Muscle of back (tissue), 3 donors: ENCODE measurements at regions not wholly inside any gene's neighbourhood (a gene's known extent, or its start where the extent isn't known, plus 50 kb on each side); places are given as distances from the start of the nearest gene placed in this dataset.
A peak's percentile ranks its signal among the peaks of the same experiment; 100 is the strongest.

Experiments
- DNase-seq, 3 donors: peaks; one replicate each; pipeline versions ENCODE4 v3.0.0 to v3.0.0-alpha.2; 2013

DNA sequence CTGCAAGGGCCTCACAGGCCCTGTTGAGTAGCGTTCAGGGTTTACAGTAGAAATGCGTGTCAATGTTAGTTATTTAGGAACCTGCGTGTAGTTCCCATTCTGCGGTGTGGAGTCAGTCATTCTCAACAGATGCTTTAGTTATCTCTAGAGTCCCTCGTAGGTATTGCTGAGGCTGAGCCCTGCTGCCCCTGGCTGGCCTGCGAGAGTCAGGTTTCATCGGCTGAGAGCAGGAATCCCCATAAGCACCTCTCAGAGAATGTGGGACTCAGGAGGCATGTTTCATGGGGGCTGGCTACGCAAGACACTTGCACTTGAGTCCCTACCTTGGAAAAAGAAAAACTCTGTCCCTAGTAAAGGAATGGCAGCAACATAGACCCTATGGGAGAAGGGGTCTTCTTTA lies 347.5 kb upstream of the ASIC2 start:
- DNase-seq = no peak

DNA sequence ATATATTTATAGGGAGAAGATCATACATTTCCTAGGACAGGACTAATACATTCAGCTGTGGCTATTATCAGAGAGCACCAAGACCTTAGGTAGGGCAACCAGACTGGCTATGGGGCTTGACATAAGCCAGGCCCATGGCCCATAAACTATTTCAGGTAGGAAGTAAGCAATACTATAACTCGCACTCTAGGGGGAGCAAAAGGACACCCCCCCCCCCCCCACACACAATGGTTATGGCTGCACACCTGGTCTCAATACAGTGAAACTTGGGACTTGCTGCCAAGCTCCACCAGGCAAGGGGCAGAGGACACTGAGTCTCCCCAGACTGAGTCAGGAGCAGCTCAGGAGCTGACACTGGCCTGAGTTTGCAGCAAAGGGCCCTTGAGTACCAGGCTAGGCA lies 348.9 kb upstream of the ASIC2 start:
- no peak for DNase-seq

DNA sequence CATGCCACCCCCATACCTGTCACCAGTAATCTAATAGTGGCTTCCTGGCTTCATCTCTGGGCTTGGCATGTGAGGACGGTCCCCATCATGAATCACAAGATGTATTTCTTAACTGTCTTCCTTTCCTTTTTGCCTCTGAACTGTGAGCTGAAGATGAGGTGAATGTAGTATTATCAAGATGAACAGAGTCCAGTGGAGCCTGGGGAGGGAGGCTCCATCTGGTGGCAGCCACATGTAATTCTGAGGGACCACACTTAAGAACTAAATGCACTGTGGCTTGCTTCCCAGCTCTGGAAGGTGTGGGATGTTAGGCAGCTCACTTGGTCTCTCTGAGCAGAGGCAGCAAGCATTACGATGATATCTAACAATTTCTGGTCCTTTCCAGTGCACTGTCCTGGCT lies 354.9 kb upstream of the ASIC2 start:
- peak in 2 of 3 donors; percentile 24 to 51 for DNase-seq

DNA sequence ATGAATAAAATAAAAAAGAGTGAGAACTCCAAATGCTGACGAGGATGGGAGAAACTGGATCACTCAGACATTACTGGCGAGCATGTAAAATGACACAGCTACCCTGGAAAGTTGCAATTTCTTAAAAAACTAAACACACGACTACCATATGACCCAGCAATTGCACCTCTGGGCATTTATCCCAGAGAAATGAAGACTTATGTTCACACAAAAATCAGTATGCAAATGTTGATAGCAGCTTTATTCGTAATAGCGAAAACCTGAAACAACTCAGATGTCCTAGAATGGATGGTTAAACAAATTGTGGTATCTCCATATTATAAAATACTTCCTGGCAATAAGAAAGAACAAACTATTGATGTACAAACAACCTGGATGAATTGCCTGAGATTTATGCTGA lies 357.2 kb upstream of the ASIC2 start:
- no peak for DNase-seq

DNA sequence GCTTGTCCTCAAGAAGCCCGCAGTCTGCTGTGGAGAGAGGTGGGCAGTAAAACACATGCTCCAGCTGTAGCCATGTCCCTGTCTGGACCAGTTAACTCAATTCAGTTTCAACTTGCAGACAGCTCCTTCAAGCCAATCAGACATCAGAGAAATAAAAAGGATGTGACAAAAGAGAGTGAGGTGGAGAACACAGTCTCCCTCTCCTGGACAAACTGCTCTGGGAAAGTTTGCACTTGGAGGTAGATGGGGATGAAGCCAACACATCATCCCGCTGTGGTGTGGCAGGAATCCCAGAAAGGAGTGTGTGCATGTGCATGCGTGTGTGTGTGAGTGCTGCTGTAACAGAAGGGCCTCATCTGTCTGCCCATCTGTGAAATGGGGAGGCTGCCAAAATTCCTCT lies 358.6 kb upstream of the ASIC2 start:
- DNase-seq = no peak

DNA sequence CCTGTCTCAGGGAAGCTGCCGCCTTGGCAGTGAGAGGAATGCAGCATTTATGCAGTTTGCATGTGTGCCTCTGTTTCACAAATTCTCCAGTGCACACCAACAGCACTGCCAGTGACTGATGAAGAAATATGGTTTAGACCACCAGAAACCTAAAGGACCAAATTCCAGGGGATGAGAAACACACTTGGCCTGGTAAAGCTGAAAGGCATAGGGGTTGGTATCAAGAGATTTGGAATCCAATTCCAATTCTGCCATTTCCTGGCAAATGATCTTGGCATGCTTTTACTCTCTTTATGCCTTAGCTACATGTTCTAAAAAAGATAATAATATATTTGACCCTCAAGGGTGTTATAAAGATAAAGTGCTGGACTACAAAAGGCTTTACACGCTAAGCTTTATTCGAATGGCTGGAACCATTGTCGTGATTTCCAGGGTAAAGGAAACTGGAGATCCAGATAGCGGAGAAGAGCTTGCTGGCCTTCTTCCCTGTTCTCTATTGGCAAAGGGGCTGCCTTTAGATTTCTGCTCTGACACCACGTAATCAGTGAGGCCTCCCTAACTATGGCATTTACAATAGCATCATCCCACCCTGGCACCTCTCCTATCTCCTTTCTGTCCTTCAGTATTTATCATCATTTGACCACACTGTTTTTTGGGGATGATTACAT lies 359.8 kb upstream of the ASIC2 start:
- DNase-seq = peak in 1 of 3 donors; percentile 36

DNA sequence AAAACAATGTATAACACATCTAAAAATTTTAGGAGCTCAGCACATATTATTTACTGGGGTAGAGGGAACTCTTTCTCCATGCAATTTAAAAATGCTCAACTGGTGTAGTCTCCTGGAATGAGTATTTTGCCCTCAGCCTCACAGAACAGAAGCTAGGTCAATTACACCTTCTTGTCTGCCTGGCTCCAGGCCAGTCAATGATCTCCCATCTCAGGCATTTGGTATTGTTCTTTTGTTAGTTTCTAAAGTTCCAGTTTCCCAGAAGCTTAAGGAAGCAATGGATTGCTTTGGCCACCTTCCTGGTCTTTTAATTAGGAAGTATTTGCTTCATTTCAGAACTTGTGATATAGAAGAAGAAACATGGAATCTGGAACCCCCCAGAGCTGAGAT lies 360.3 kb upstream of the ASIC2 start:
- no peak for DNase-seq

DNA sequence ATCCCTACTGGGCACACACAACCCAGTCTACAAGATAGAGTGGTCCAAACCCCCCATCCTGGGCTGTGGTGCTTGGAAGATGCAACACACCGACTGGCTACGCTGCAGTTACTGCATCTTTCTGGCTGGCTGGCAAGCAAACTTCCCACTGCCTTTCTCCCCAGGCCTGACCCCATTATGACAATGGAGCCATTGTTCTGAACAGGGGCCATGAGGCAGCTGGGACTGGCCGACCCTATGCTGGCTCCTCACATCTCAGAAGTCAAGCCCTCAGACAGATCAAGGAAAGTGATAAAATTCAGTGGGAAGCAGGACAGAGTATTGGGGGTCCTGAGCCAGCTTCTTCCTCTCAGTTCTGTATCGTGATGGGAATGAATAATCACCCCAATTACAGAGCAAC lies 364.1 kb upstream of the ASIC2 start:
- DNase-seq = no peak

DNA sequence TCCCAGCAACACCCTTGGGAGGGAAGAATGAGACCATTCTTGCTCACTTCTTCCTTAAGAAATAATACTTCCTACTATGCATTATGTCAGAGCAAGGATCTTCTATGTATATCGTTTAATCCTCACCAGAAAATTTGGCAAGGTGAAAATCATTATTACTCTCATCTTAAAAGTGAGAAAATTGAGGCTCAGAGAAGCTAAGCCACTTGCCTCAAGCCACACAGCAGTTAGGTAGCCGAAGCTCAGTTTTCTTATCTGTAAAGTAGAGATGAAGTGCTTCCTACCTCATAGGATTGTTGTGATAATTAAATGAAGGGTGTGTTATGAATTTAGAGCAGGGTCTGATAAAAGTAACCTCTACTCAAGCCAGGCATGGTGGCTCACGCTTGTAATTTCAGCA lies 368.9 kb upstream of the ASIC2 start:
- no peak for DNase-seq

- DNase-seq = no peak
Measured at GRCh38 chr17:33664116-33664840, 371.2 kb upstream of the ASIC2 start.

DNA sequence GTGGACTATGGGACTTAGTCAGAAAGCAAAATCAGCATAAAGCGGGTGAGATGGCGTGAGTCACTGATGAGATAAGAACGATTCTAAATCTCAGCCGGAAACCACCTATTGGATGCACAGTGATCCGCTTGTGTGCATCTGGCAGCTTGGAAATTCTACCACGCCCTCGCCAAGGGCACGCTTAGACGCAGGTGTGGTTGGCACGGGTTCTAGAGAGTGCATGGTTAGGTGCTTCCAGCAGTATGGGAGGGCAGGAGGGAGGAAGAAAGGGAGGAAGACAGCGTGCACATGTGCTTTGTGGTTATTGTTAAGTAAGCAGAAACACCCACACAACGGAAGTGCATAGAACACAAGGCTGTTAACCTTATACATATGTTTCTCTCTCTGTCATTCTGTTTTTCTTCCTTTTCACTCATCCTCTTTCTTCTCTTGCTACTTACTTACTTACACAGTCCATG lies 374.0 kb upstream of the ASIC2 start:
- DNase-seq = no peak

DNA sequence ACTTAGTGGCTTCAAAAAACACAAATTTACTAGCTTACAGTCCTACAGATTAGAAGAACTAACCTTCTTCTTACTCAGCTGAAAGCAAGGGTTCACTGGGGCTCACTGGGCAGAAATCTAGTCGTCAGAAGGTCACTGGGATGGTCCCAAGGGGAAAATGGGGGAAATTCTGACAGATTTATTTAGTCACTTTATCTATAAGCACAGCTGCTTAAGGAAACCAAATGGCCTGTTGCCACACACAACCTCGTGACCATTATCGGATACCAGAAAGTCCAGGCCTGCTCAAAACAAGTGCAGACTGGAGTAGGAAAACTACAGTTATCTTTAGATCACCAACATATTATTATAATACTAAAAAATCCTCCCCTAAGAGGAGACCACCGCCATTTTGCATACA lies 374.6 kb upstream of the ASIC2 start:
- DNase-seq = peak in 2 of 3 donors; percentile 17 to 39

DNA sequence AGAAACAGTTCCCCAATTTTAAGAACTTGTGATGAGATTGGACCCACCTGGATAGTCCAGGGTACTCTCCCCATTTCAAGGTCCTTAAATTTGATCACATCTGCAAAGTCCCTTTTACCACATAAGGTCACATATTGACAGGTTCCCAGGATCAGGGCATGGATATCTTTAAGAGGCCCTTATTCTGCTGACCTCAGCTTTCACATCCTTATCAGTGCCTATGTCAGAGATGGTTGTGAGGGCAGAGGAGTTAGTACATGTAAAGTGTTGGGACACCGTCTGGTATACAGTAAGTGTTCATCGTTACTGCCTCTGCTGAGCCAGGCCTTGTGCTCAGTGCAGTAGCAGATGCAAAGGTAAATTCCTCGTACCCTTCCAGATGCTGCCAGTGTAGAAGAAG lies 375.4 kb upstream of the ASIC2 start:
- no peak for DNase-seq

DNA sequence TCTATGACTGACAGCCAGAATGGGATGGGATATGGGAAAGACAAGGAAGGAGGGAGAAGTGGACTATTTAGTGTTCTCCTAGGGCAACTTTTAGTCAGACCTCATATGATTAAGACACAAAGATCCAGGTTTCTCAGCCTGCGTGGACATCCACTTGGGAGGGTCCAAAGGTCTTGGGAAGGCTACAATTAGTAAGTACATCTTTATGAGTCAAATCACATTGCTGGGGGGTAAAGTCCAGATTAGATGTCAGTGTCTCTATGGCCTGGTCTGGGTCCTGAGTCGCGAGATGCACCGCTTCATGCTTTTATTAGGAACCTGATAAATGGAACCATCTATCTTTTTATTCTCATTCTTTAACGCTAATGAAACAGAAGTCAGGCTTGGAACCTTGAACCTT lies 378.4 kb upstream of the ASIC2 start:
- DNase-seq = no peak

- peak; percentile 52 to 83 (median 65) for DNase-seq
Measured at GRCh38 chr17:33674685-33675084, 381.6 kb upstream of the ASIC2 start.

DNA sequence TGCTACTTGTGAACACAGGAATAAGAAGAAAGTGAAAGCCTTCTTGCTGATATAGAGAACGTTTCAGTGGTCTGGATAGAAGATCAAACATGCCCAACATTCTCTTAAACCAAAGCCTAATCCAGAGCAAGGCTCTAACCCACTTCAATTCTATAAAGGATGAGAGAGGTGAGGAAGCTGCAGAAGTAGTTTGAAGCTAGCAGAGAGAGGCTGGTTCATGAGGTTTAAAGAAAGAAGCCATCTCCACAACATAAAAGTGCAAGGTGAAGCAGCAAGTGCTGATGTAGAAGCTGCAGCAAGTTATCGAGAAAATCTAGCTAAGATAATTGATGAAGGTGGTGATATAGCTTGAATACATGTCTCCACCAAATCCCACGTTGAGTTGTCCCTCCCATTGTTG lies 383.3 kb upstream of the ASIC2 start:
- DNase-seq = no peak

DNA sequence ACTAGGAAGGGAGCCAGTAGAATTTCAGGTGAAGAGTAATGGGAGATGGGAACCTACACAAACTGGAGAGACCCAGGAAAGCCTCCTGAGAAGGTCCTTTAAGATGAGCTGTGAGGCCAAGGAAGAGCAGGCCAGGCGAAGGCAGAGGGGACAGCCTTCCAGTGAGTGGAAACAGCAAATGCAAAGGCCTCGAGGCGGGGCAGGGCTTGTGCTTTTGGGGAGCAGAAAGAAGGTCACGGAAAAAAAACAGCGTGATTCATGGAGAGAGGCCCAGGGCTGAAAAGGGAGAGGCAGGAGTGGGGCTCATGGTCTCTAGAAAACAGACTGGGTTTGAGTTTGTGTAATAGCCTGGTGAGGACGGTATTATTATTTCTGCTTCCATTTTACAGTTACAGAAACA lies 386.5 kb upstream of the ASIC2 start:
- no peak for DNase-seq

DNA sequence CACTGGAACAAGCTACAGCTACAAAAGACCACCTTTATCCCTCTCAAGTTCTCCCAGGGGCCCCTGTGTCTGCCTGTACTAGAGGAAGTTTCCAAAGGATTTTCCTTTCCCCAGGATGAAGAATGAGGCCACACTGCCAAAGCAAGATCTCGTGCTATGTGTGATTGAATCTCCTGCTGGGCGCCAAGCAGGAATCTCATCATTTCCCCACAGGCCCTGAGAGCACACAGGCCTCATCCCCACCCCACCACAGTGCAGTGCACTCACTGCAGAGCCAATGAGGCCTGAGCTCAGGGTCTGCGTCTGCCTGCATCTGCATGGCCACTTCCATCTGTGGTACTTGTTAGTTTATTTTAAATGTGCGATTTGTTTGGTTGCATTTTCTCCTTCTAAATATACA lies 387.4 kb upstream of the ASIC2 start:
- peak in 2 of 3 donors; percentile 3 to 29 for DNase-seq

GRCh38 chr17:33682599-33682998 lies 389.5 kb upstream of the ASIC2 start:
- DNase-seq = peak; percentile 10 to 70 (median 67)

DNA sequence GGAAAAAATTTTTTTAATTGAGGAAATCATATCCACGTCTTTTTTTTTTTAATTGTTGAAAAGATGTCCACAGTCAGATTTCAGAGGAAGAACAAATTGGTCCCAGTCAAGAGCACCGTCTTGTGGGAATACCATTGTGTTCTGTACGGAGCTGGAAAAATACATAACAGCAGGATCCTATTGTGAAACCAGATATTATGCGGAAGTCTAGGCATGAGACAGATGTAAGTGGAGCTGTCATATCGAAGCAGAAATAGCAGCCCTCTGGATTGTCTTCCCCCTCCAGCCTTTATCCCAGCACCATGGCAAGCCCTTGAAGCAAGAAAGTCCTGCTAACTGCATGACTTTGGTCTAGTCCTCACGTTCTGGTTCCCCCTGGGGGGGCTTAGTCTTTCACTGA lies 391.6 kb upstream of the ASIC2 start:
- no peak for DNase-seq

GRCh38 chr17:33686171-33686570 lies 393.1 kb upstream of the ASIC2 start:
- no peak for DNase-seq

DNA sequence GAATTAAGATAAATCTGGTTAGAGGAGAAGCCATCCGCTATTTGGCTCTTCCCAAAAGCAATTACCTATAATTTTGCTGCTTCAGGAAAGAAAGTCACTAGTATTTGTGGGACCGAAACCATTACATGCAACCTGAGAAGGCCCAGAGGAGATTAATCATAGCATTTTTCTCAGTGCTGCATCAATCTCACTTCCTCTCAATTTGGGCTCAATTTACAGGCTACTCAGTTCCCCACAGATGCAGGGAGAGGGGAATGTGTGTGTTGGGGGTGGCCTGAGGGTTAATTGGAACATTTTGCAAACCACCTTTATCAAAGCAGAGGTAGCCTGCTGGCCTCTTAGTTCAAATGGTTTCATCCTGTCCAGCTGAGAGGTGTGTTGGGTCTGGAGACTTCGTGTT lies 394.7 kb upstream of the ASIC2 start:
- DNase-seq = no peak

DNA sequence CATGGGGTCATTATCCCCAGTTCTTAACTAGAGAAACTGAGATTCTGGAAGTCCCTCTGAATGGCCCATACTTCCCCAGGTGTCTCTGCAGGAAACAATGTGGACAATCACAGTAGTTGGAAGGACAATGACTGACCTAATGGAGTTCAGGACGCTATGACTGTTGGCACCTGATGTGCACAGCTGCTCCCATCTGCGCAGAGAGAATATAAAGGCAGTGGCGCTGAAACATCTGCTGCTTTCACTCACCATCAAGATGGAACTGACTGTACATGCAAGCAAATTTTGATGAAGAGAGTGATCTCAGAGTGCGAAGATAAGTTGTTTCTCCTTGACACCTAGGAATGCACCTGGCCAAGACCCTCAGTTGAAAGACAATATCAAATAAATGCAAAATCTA lies 395.7 kb upstream of the ASIC2 start:
- DNase-seq = peak; percentile 24 to 60 (median 39)

DNA sequence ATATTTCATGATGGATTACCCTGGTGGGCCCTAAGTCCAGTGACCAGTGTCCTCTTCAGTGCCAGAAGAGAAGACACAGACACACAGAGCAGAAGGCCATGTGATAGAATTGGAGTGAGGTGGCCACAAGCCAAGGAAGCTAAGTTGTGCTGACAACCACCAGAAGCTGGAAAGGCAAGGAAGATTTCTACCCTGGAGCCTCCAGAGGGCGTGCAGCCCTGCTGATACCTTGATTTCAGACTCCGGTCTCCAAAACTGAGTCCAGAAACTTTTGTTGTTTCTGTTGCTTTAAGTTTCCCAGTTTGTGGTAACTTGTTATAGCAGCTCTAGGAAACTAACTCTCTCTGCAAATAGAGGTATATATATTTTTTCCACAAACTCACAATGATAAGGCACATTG lies 396.6 kb upstream of the ASIC2 start:
- no peak for DNase-seq
